Mesothelial cell of epicardium (in vitro differentiated cells): ENCODE measurements at regions not wholly inside any gene's neighbourhood (a gene's known extent, or its start where the extent isn't known, plus 50 kb on each side); places are given as distances from the start of the nearest gene placed in this dataset.

Experiments used
- DNase-seq, 2 experiments: peaks; one replicate each; pipeline ENCODE4 v3.0.0; 2021; ENCODE audit warnings: low spot score in 2 of 2; ENCODE audit not compliant: unreplicated experiment in 2 of 2
- H3K27ac Mint-ChIP-seq: 2 replicates; pipeline ENCODE4 v1.8.0; 2021; ENCODE audit warnings: mixed read lengths
- H3K27me3 Mint-ChIP-seq: 2 replicates; pipeline ENCODE4 v1.8.0; 2021; ENCODE audit warnings: low read depth, mixed read lengths
- H3K36me3 Mint-ChIP-seq: 2 replicates; pipeline ENCODE4 v1.8.0; 2021; ENCODE audit warnings: mixed read lengths
- H3K4me1 Mint-ChIP-seq: 2 replicates; pipeline ENCODE4 v1.8.0; 2021; ENCODE audit warnings: mixed read lengths
- H3K4me3 Mint-ChIP-seq: 2 replicates; pipeline ENCODE4 v1.8.0; 2021; ENCODE audit warnings: mild to moderate bottlenecking, moderate library complexity, mixed read lengths
- H3K9me3 Mint-ChIP-seq: 2 replicates; pipeline ENCODE4 v1.8.0; 2021; ENCODE audit warnings: mixed read lengths
- TF ChIP-seq, protein P1 (sequence below): fragments of 200-600 bp; sonication (generic); IDR thresholded peaks from one replicate; pipeline ENCODE4 v1.5.0; 2021; ENCODE audit warnings: antibody characterized with exemption; ENCODE audit not compliant: unreplicated experiment

DNA sequence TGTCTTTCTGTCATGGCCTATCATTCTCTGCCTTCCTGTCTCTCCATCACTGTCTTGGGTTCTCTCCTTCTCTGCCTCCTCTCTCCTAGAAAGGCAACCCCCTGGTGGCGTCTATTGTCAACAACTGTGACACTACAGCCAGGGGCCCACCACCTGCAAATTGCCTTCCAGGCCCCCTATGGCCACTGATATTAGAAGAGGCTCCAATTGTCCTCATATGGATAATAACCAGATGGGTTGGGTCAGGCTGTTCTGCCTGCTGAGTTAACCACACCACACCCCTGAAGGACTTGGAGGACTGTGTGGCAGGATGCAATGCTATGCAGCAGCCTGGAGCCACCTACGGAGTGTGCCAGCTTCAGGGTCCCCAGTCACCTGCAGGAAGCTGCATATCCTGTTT is 665.0 kb downstream of the NTRK3 start:
- H3K9me3 Mint-ChIP-seq, result peaks cover 3% of the 10 kb centered on the region
- TF ChIP-seq, protein P1, sequence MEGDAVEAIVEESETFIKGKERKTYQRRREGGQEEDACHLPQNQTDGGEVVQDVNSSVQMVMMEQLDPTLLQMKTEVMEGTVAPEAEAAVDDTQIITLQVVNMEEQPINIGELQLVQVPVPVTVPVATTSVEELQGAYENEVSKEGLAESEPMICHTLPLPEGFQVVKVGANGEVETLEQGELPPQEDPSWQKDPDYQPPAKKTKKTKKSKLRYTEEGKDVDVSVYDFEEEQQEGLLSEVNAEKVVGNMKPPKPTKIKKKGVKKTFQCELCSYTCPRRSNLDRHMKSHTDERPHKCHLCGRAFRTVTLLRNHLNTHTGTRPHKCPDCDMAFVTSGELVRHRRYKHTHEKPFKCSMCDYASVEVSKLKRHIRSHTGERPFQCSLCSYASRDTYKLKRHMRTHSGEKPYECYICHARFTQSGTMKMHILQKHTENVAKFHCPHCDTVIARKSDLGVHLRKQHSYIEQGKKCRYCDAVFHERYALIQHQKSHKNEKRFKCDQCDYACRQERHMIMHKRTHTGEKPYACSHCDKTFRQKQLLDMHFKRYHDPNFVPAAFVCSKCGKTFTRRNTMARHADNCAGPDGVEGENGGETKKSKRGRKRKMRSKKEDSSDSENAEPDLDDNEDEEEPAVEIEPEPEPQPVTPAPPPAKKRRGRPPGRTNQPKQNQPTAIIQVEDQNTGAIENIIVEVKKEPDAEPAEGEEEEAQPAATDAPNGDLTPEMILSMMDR, result no peak
- DNase-seq, result no peak
- H3K4me1 Mint-ChIP-seq, result no peaks in the 10 kb centered on the region
- H3K27me3 Mint-ChIP-seq, result peaks cover 5% of the 10 kb centered on the region
- no peak overlapping the region for H3K27ac Mint-ChIP-seq
- H3K4me3 Mint-ChIP-seq, result no peak overlapping the region
- no peaks in the 10 kb centered on the region for H3K36me3 Mint-ChIP-seq

DNA sequence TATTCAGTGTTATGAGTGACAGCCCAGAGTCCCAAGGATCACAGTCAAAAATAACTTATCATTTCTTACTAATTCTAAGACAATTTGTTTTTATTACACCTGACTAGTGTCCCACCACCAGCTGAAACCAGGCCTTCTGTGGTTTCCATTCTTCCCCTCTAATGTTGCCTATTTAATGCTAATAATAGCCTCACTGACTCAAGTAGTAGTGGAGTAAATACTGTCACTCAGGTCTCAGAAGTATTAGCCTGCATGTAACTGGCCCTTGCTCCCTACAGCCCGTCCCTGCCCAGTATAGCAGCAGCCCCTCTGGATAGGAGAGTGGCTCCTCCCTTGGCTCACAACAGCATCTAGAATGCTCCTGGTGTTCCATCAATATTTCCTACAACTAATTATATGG is 665.5 kb downstream of the NTRK3 start:
- Mint-ChIP-seq H3K4me1 (no peaks in the 10 kb centered on the region), H3K27ac (no peak overlapping the region), H3K36me3 (no peaks in the 10 kb centered on the region), H3K4me3 (no peak overlapping the region), H3K27me3 (peaks cover 5% of the 10 kb centered on the region), H3K9me3 (peaks cover 3% of the 10 kb centered on the region)
- DNase-seq, result no peak
- TF ChIP-seq, protein P1, result no peak

DNA sequence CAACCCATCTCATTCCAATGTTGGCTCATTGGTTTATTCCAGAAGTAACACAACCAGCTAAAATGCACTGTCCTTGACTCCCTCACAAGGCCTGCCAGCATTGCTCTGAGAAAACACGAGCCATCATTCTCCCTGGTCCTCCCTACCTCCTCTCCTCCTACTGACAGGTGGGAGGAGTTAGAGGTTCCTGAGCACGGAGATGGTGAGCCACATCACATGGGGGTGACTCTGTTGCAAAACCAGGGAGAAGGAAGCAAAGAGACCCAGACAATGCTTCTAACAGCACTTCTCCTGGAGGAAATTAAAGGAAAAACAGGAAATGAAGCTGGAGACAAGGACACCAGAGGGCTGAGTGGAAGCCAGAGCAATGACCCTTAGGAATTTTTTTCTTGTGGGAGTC is 667.4 kb downstream of the NTRK3 start:
- Mint-ChIP-seq H3K27ac (no peak overlapping the region), H3K27me3 (peaks cover 20% of the 10 kb centered on the region), H3K9me3 (peaks cover 3% of the 10 kb centered on the region), H3K4me1 (no peaks in the 10 kb centered on the region), H3K36me3 (no peaks in the 10 kb centered on the region), H3K4me3 (no peak overlapping the region)
- no peak for DNase-seq
- TF ChIP-seq, protein P1, result no peak

DNA sequence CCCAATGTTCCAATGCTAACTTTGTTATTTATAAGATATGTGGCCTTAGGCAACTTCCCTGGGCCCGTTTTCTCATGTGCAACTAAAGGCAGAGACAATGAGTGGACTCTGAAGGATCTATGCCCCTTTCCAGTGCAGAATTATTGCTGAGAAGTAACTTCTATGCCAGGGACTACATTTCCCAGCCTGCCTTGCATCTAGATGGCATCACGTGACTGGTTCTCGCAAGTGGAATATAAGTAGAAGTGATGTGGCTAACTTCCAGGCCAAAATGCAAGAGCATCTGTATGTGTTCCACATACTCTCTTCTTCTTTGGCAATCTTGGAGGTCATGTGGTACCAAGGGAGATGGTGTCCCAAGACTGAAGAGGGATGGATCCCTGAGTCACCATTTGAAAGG is 674.4 kb downstream of the NTRK3 start:
- no peak for DNase-seq
- Mint-ChIP-seq H3K4me3 (no peak overlapping the region), H3K36me3 (no peaks in the 10 kb centered on the region), H3K4me1 (no peaks in the 10 kb centered on the region), H3K9me3 (no peaks in the 10 kb centered on the region), H3K27ac (no peak overlapping the region), H3K27me3 (peaks cover 34% of the 10 kb centered on the region)
- TF ChIP-seq, protein P1, result no peak

DNA sequence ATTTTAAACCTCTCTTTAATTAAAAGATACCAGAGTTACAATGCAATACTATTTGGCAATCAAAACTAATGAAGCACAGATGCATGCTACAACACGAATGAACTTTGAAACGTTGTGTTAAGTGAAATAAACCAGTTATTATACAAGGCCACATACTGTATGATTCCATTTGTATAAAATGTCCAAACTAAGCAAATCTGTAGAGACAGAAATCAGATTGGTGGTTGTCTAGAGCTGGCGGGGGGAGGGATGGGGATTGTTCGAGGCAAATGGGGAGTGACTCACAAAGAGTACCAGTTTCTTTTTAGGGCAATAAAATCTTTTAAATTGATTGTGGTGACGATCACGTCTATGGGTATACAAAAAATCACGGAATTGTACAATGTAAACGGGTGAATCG is 677.0 kb downstream of the NTRK3 start:
- Mint-ChIP-seq H3K9me3 (no peaks in the 10 kb centered on the region), H3K4me1 (no peaks in the 10 kb centered on the region)

DNA sequence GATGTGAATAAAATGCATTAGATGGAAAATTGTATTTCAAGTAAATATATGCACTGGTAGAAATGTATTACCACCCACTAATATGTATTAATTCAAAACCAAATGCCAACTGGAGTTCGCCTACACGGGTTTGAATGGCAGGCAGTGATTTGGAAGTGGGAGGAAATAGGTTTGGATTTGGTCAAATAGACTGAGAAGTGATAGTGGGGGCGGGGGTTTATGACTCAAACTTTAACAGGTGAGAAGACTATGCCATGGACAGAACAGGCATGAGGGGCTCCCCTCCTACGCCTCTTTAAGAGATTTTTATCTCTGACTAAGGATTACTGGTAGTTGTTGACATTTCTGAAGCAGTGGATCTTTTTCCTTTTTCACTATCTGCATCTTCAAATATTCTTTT is 677.8 kb downstream of the NTRK3 start:
- TF ChIP-seq, protein P1, result no peak
- peaks cover 22% of the 10 kb centered on the region for H3K27me3 Mint-ChIP-seq
- H3K36me3 Mint-ChIP-seq, result no peaks in the 10 kb centered on the region
- no peak for DNase-seq
- H3K9me3 Mint-ChIP-seq, result no peaks in the 10 kb centered on the region
- H3K4me3 Mint-ChIP-seq, result no peak overlapping the region
- no peaks in the 10 kb centered on the region for H3K4me1 Mint-ChIP-seq
- H3K27ac Mint-ChIP-seq, result no peak overlapping the region

More for the DNA sequence above, 677.0 kb downstream of the NTRK3 start:
- Mint-ChIP-seq H3K36me3 (no peaks in the 10 kb centered on the region), H3K27me3 (peaks cover 30% of the 10 kb centered on the region), H3K4me3 (no peak overlapping the region), H3K27ac (no peak overlapping the region)
- TF ChIP-seq, protein P1, result no peak
- DNase-seq, result no peak
